H1 (cell line): ENCODE measurements at regions not wholly inside any gene's neighbourhood (a gene's known extent, or its start where the extent isn't known, plus 50 kb on each side); places are given as distances from the start of the nearest gene placed in this dataset.

ENCODE experiments used
- CTCF ChIA-PET: fragments of 300-600 bp; sonication (Branson Sonifier 250); formaldehyde crosslinking; loops from one replicate; lab custom pipeline; 2021; ENCODE audit not compliant: partially characterized antibody; lab: Charles Lee
- POLR2A ChIA-PET: fragments of 300-600 bp; sonication (Branson Sonifier 250); formaldehyde crosslinking; loops from one replicate; lab custom pipeline; 2021; ENCODE audit warnings: inconsistent platforms; ENCODE audit not compliant: partially characterized antibody; lab: Charles Lee
- DNase-seq, 2 experiments: peaks; one replicate each; pipeline versions ENCODE4 v3.0.0 to v3.0.0-alpha.2; 2010 to 2022; ENCODE audit warnings: low spot score in 2 of 2, low read depth in 1 of 2, mixed read lengths in 1 of 2
- FAIRE-seq: peaks from 2 replicates; lab custom pipeline; 2011; peaks lifted over from hg19 to GRCh38; lab: Jason Lieb, UNC
- H2AFZ ChIP-seq: 2 replicates; pipeline ENCODE4 v1.8.1; 2012; ENCODE audit warnings: low read length, inconsistent platforms
- H2AK5ac ChIP-seq: 2 replicates; pipeline ENCODE4 v1.6.1; 2013; ENCODE audit warnings: low read depth, low read length
- H2BK120ac ChIP-seq: replicated peaks from 2 replicates; pipeline ENCODE3; 2013; ENCODE audit warnings: low read depth, low read length, inconsistent platforms
- H2BK12ac ChIP-seq: 2 replicates; pipeline ENCODE4 v1.6.1; 2013; ENCODE audit warnings: low read depth, low read length
- H2BK15ac ChIP-seq: 2 replicates; pipeline ENCODE4 v1.6.1; 2013; ENCODE audit warnings: low read length
- H2BK20ac ChIP-seq: 2 replicates; pipeline ENCODE4 v1.6.1; 2013; ENCODE audit warnings: low read length
- H2BK5ac ChIP-seq: 2 replicates; pipeline ENCODE4 v1.6.1; 2013; ENCODE audit warnings: low read depth, low read length
- H3K14ac ChIP-seq: 2 replicates; pipeline ENCODE4 v1.6.1; 2013; ENCODE audit warnings: inconsistent platforms; ENCODE audit not compliant: insufficient read length
- H3K18ac ChIP-seq: 2 replicates; pipeline ENCODE4 v1.6.1; 2013; ENCODE audit warnings: low read length; ENCODE audit errors: extremely low read depth
- H3K23ac ChIP-seq: 2 replicates; pipeline ENCODE4 v1.6.1; 2013; ENCODE audit warnings: inconsistent platforms; ENCODE audit not compliant: insufficient read length
- H3K23me2 ChIP-seq: 2 replicates; pipeline ENCODE4 v1.6.1; 2013; ENCODE audit warnings: low read depth, low read length
- H3K27ac ChIP-seq: 2 replicates; pipeline ENCODE4 v1.6.1; 2011; ENCODE audit warnings: low read depth, low read length, inconsistent platforms
- H3K27me3 ChIP-seq, 4 experiments: replicated peaks in 1 of 4; 1 replicate in 1 of 4; 2 replicates in 3 of 4; pipeline versions ENCODE4 v1.6.1 to v1.8.1; 2011 to 2013; ENCODE audit warnings: low read length in 3 of 4, mild to moderate bottlenecking in 3 of 4, inconsistent platforms in 2 of 4, mixed read lengths in 2 of 4, moderate library complexity in 1 of 4; ENCODE audit not compliant: control insufficient read depth in 3 of 4, insufficient read depth in 3 of 4; ENCODE audit errors: extremely low read depth in 1 of 4
- H3K36me3 ChIP-seq, 4 experiments: 2 replicates each; pipeline versions ENCODE4 v1.6.1 to v1.8.1; 2011 to 2013; ENCODE audit warnings: mild to moderate bottlenecking in 4 of 4, low read length in 3 of 4, moderate library complexity in 2 of 4, control low read depth in 1 of 4, inconsistent platforms in 1 of 4; ENCODE audit not compliant: insufficient read depth in 4 of 4, control insufficient read depth in 2 of 4
- H3K4ac ChIP-seq: replicated peaks from 2 replicates; pipeline ENCODE3; 2013; ENCODE audit warnings: low read length, low read depth, mixed read lengths, inconsistent platforms; ENCODE audit not compliant: insufficient read length
- H3K4me1 ChIP-seq, 4 experiments: replicated peaks in 1 of 4; 1 replicate in 1 of 4; 2 replicates in 3 of 4; pipeline versions ENCODE4 v1.6.1 to v1.8.1; 2011 to 2013; ENCODE audit warnings: low read length in 3 of 4, inconsistent platforms in 2 of 4, mixed read lengths in 1 of 4; ENCODE audit not compliant: insufficient read depth in 4 of 4, control insufficient read depth in 3 of 4
- H3K4me2 ChIP-seq, 2 experiments: 2 replicates each; pipeline versions ENCODE4 v1.6.1 to v1.8.1; 2011 to 2013; ENCODE audit warnings: low read depth in 2 of 2, low read length in 2 of 2, control low read depth in 1 of 2, inconsistent platforms in 1 of 2, mild to moderate bottlenecking in 1 of 2; ENCODE audit not compliant: insufficient read depth in 1 of 2
- H3K4me3 ChIP-seq, 4 experiments: fragments of 200-600, 300-600 bp in 1 of 4; sonication (generic), shearing (Covaris generic), sonication (Bioruptor Twin) in 1 of 4; 2 replicates each; pipeline versions ENCODE4 v1.5.1 to v1.8.1; 2011 to 2016; ENCODE audit warnings: low read length in 4 of 4, low read depth in 3 of 4, control low read depth in 2 of 4, inconsistent platforms in 2 of 4, mild to moderate bottlenecking in 2 of 4, mixed read lengths in 1 of 4, moderate library complexity in 1 of 4; ENCODE audit not compliant: insufficient read depth in 2 of 4; ENCODE audit errors: extremely low read depth in 1 of 4
- H3K56ac ChIP-seq: replicated peaks from 2 replicates; pipeline ENCODE3; 2013; ENCODE audit warnings: low read depth, mild to moderate bottlenecking, mixed read lengths, low read length, inconsistent platforms; ENCODE audit not compliant: insufficient read length
- H3K79me1 ChIP-seq: 2 replicates; pipeline ENCODE4 v1.6.1; 2013; ENCODE audit warnings: low read depth, low read length, control low read depth
- H3K79me2 ChIP-seq, 2 experiments: 2 replicates each; pipeline versions ENCODE4 v1.6.1 to v1.8.1; 2012 to 2013; ENCODE audit warnings: low read length in 2 of 2, mild to moderate bottlenecking in 2 of 2, inconsistent platforms in 1 of 2; ENCODE audit not compliant: insufficient read depth in 2 of 2, control insufficient read depth in 1 of 2
- H3K9ac ChIP-seq, 4 experiments: replicated peaks in 1 of 4; 1 replicate in 1 of 4; 2 replicates in 3 of 4; pipeline versions ENCODE4 v1.6.1 to v1.8.1; 2011 to 2013; ENCODE audit warnings: low read depth in 3 of 4, low read length in 3 of 4, control low read depth in 2 of 4, mild to moderate bottlenecking in 2 of 4, moderate library complexity in 2 of 4, inconsistent platforms in 1 of 4; ENCODE audit errors: extremely low read depth in 1 of 4
- H3K9me3 ChIP-seq, 2 experiments: 2 replicates each; pipeline versions ENCODE4 v1.6.1 to v1.8.1; 2012 to 2013; ENCODE audit warnings: mild to moderate bottlenecking in 2 of 2, moderate library complexity in 2 of 2, control low read depth in 1 of 2, inconsistent platforms in 1 of 2, low read depth in 1 of 2, low read length in 1 of 2, mixed read lengths in 1 of 2; ENCODE audit not compliant: insufficient read depth in 2 of 2
- H4K20me1 ChIP-seq, 2 experiments: replicated peaks in 1 of 2; 2 replicates each; pipeline versions ENCODE3 to v1.8.1; 2011 to 2013; ENCODE audit warnings: inconsistent platforms in 2 of 2, low read length in 2 of 2, mild to moderate bottlenecking in 1 of 2; ENCODE audit not compliant: insufficient read depth in 2 of 2, control insufficient read depth in 1 of 2
- H4K5ac ChIP-seq: 2 replicates; pipeline ENCODE4 v1.6.1; 2013; ENCODE audit warnings: low read length, low read depth, mixed read lengths, inconsistent platforms; ENCODE audit not compliant: insufficient read length
- H4K8ac ChIP-seq: 2 replicates; pipeline ENCODE4 v1.8.0; 2013; ENCODE audit warnings: mild to moderate bottlenecking, moderate library complexity, low read length, inconsistent platforms; ENCODE audit not compliant: insufficient read depth; ENCODE audit errors: extremely low read depth
- H4K91ac ChIP-seq: replicated peaks from 2 replicates; pipeline ENCODE3; 2013; ENCODE audit warnings: low read length, mixed read lengths, inconsistent platforms; ENCODE audit not compliant: insufficient read length
- EGR1 ChIP-seq: IDR thresholded peaks from 2 replicates; pipeline ENCODE4 v1.6.1; 2011; ENCODE audit warnings: low read depth, low read length, borderline replicate concordance
- RNF2 ChIP-seq: fragments of 200-900, 300-1000 bp; sonication (generic); IDR thresholded peaks from 2 replicates; pipeline ENCODE4 v1.7.1; 2016; ENCODE audit warnings: borderline replicate concordance, low read depth, mild to moderate bottlenecking, antibody characterized with exemption, low read length; ENCODE audit not compliant: poor library complexity, severe bottlenecking; ENCODE audit errors: missing control alignments
- WGBS, 2 experiments: shearing (Covaris generic) in 1 of 2; methylation state at CpG; one replicate each; pipeline versions ENCODE4 v1.1.6 to v1.1.7; 2013 to 2015; ENCODE audit warnings: low lambda C conversion rate in 2 of 2, mixed read lengths in 2 of 2, inconsistent platforms in 1 of 2, low coverage in 1 of 2, missing lambda C conversion rate in 1 of 2; ENCODE audit not compliant: insufficient replicate concordance in 2 of 2, insufficient coverage in 1 of 2, insufficient read length in 1 of 2; ENCODE audit errors: extremely low coverage in 1 of 2, missing lambda C conversion rate in 1 of 2; 5-methylcytosine and 5-hydroxymethylcytosine counted together

- H2AK5ac ChIP-seq: no peak overlapping the region
Observed at GRCh38 chr7:25805027-25805687, 346.8 kb upstream of the NFE2L3 start.

More at GRCh38 chr7:25805027-25805687, 346.8 kb upstream of the NFE2L3 start:
- WGBS, 2 experiments: 87% methylated on average over 4 of the region's 4 CpGs; no CpG with 5 or more reads in 1 of the 2 experiments
- Histone ChIP-seq H3K14ac (no peak overlapping the region), H2AFZ (no peak overlapping the region), H3K4ac (no peak overlapping the region), H3K27ac (no peak overlapping the region), H3K4me2 (no peak overlapping the region), H3K9ac (no peak overlapping the region), H4K91ac (no peak overlapping the region), H3K23me2 (no peaks in the 10 kb centered on the region), H3K9me3 (no peaks in the 10 kb centered on the region), H3K79me1 (no peaks in the 10 kb centered on the region), H4K20me1 (no peaks in the 10 kb centered on the region), H2BK120ac (no peak overlapping the region), H2BK15ac (no peak overlapping the region), H3K4me3 (no peak overlapping the region), H3K23ac (no peak overlapping the region), H2BK20ac (no peak overlapping the region), H4K5ac (no peak overlapping the region), H3K36me3 (no peaks in the 10 kb centered on the region), H3K4me1 (no peaks in the 10 kb centered on the region), H3K27me3 (no peaks in the 10 kb centered on the region), H3K79me2 (no peaks in the 10 kb centered on the region), H3K18ac (no peak overlapping the region), H2BK12ac (no peak overlapping the region), H2BK5ac (no peak overlapping the region), H3K56ac (no peak overlapping the region), H4K8ac (no peak overlapping the region)
- TF ChIP-seq EGR1 (no peak), RNF2 (no peak)
- DNase-seq: no peak
- CTCF ChIA-PET: interaction anchor here (0.6 to 9.3 kb wide), 4 partner anchors 8 to 14 kb away, joined by 3 to 55 read pairs (median 6); no protein-coding TSS in a partner anchor
- POLR2A ChIA-PET: interaction anchor here (0.7 kb wide), 1 partner anchor 113 kb away, joined by 3 read pairs; no protein-coding TSS in a partner anchor
- no peak for FAIRE-seq
